ENCODE measurements at regions not wholly inside any gene's neighbourhood (a gene's known extent, or its start where the extent isn't known, plus 50 kb on each side); places are given as distances from the start of the nearest gene placed in this dataset.

GRCh38 chr10:2225609-2226008, 488.3 kb upstream of the ADARB2 start:
- no peak for TF ChIP-seq CTCF (IDR thresholded peaks at IDR 0.05)
- no peak for DNase-seq (ENCODE audit: extremely low spot score, unreplicated experiment)
- Mint-ChIP-seq H3K4me1 (ENCODE audit: unreplicated experiment) (peaks cover 4% of the 10 kb centered on the region), H3K36me3 (ENCODE audit: unreplicated experiment) (no peaks in the 10 kb centered on the region), H3K27ac (ENCODE audit: unreplicated experiment) (no peak overlapping the region), H3K4me3 (ENCODE audit: unreplicated experiment) (no peak overlapping the region), H3K9me3 (ENCODE audit: unreplicated experiment) (no peaks in the 10 kb centered on the region), H3K27me3 (ENCODE audit: unreplicated experiment) (peaks cover 5% of the 10 kb centered on the region)

- no peak for TF ChIP-seq CTCF (IDR thresholded peaks at IDR 0.05)
- peaks cover 5% of the 10 kb centered on the region for H3K27me3 Mint-ChIP-seq (ENCODE audit: unreplicated experiment)
- no peak for DNase-seq (ENCODE audit: extremely low spot score, unreplicated experiment)
- no peak overlapping the region for H3K27ac Mint-ChIP-seq (ENCODE audit: unreplicated experiment)
- H3K4me3 Mint-ChIP-seq (ENCODE audit: unreplicated experiment), result no peak overlapping the region
- no peaks in the 10 kb centered on the region for H3K9me3 Mint-ChIP-seq (ENCODE audit: unreplicated experiment)
- no peaks in the 10 kb centered on the region for H3K36me3 Mint-ChIP-seq (ENCODE audit: unreplicated experiment)
- peaks cover 5% of the 10 kb centered on the region for H3K4me1 Mint-ChIP-seq (ENCODE audit: unreplicated experiment)
These were observed 486.4 kb upstream of the ADARB2 start for GRCh38 chr10:2223548-2224320.

GRCh38 chr10:2222631-2223030, 485.3 kb upstream of the ADARB2 start:
- H3K4me1 Mint-ChIP-seq (ENCODE audit: unreplicated experiment), result peaks cover 5% of the 10 kb centered on the region
- H3K27me3 Mint-ChIP-seq (ENCODE audit: unreplicated experiment), result peaks cover 3% of the 10 kb centered on the region
- H3K36me3 Mint-ChIP-seq (ENCODE audit: unreplicated experiment), result no peaks in the 10 kb centered on the region
- no peak overlapping the region for H3K27ac Mint-ChIP-seq (ENCODE audit: unreplicated experiment)
- no peak overlapping the region for H3K4me3 Mint-ChIP-seq (ENCODE audit: unreplicated experiment)
- DNase-seq (ENCODE audit: extremely low spot score, unreplicated experiment), result no peak
- no peak for TF ChIP-seq CTCF (IDR thresholded peaks at IDR 0.05)
- H3K9me3 Mint-ChIP-seq (ENCODE audit: unreplicated experiment), result no peaks in the 10 kb centered on the region

- peaks cover 4% of the 10 kb centered on the region for H3K27me3 Mint-ChIP-seq (ENCODE audit: unreplicated experiment)
- no peak overlapping the region for H3K27ac Mint-ChIP-seq (ENCODE audit: unreplicated experiment)
- no peaks in the 10 kb centered on the region for H3K36me3 Mint-ChIP-seq (ENCODE audit: unreplicated experiment)
- peaks cover 2% of the 10 kb centered on the region for H3K4me1 Mint-ChIP-seq (ENCODE audit: unreplicated experiment)
- no peak for TF ChIP-seq CTCF (IDR thresholded peaks at IDR 0.05)
- no peaks in the 10 kb centered on the region for H3K9me3 Mint-ChIP-seq (ENCODE audit: unreplicated experiment)
- DNase-seq (ENCODE audit: extremely low spot score, unreplicated experiment), result no peak
- no peak overlapping the region for H3K4me3 Mint-ChIP-seq (ENCODE audit: unreplicated experiment)
These were observed 477.5 kb upstream of the ADARB2 start for GRCh38 chr10:2214805-2215204.

- peaks cover 4% of the 10 kb centered on the region for H3K27me3 Mint-ChIP-seq (ENCODE audit: unreplicated experiment)
- no peaks in the 10 kb centered on the region for H3K36me3 Mint-ChIP-seq (ENCODE audit: unreplicated experiment)
- no peak overlapping the region for H3K27ac Mint-ChIP-seq (ENCODE audit: unreplicated experiment)
- no peak for TF ChIP-seq CTCF (IDR thresholded peaks at IDR 0.05)
- H3K4me3 Mint-ChIP-seq (ENCODE audit: unreplicated experiment), result no peak overlapping the region
- peaks cover 2% of the 10 kb centered on the region for H3K4me1 Mint-ChIP-seq (ENCODE audit: unreplicated experiment)
- no peaks in the 10 kb centered on the region for H3K9me3 Mint-ChIP-seq (ENCODE audit: unreplicated experiment)
- no peak for DNase-seq (ENCODE audit: extremely low spot score, unreplicated experiment)
These were observed 476.8 kb upstream of the ADARB2 start for GRCh38 chr10:2214092-2214491.
